ENCODE measurements at regions not wholly inside any gene's neighbourhood (a gene's known extent, or its start where the extent isn't known, plus 50 kb on each side); places are given as distances from the start of the nearest gene placed in this dataset.

GRCh38 chr14:62429683-62430082 is 615.6 kb downstream of the KCNH5 start:
- TF ChIP-seq, protein P1, sequence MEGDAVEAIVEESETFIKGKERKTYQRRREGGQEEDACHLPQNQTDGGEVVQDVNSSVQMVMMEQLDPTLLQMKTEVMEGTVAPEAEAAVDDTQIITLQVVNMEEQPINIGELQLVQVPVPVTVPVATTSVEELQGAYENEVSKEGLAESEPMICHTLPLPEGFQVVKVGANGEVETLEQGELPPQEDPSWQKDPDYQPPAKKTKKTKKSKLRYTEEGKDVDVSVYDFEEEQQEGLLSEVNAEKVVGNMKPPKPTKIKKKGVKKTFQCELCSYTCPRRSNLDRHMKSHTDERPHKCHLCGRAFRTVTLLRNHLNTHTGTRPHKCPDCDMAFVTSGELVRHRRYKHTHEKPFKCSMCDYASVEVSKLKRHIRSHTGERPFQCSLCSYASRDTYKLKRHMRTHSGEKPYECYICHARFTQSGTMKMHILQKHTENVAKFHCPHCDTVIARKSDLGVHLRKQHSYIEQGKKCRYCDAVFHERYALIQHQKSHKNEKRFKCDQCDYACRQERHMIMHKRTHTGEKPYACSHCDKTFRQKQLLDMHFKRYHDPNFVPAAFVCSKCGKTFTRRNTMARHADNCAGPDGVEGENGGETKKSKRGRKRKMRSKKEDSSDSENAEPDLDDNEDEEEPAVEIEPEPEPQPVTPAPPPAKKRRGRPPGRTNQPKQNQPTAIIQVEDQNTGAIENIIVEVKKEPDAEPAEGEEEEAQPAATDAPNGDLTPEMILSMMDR (IDR thresholded peaks at IDR 0.05): no peak
- Histone ChIP-seq H3K4me1 (no peaks in the 10 kb centered on the region), H3K9me3 (peaks cover 0 to 8% of the 10 kb centered on the region in 2 donors), H3K27ac (no peak overlapping the region), H3K36me3 (no peaks in the 10 kb centered on the region), H3K27me3 (no peaks in the 10 kb centered on the region), H3K4me3 (no peak overlapping the region)
- intact Hi-C loops (cut with DNase I): no loop called here
- no peak for DNase-seq (ENCODE audit: low spot score in 2 of 2)

GRCh38 chr14:62431496-62431895 is 613.8 kb downstream of the KCNH5 start:
- DNase-seq (ENCODE audit: low spot score in 2 of 2): no peak
- no peaks in the 10 kb centered on the region for H3K4me1 ChIP-seq
- intact Hi-C loops (cut with DNase I): no loop called here

DNA sequence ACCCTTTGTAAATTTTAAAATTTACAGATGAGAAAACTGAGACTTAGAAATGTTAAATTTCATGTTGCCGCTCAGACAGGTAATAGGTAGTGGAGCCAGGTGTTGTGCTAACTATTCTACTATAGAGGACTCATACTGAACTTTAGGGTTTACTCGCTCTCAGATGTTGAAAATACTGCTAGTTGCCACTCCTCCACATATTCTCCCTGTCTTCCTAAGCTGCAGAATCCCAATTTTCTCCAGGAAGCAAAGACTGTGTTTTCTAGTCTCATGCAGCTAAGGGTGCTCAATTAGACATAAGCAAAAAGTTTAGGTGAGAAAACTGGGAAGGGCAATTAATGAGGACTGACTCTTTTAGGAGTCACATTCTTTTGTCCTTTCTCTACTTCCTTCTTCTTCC is 612.3 kb downstream of the KCNH5 start:
- H3K9me3 ChIP-seq: peaks cover 0 to 9% of the 10 kb centered on the region in 2 donors
- no peaks in the 10 kb centered on the region for H3K36me3 ChIP-seq
- H3K4me3 ChIP-seq: no peak overlapping the region
- DNase-seq (ENCODE audit: low spot score in 2 of 2): no peak
- no peaks in the 10 kb centered on the region for H3K27me3 ChIP-seq
- TF ChIP-seq, protein P1 (IDR thresholded peaks at IDR 0.05): no peak
- no peak overlapping the region for H3K27ac ChIP-seq
- intact Hi-C loops (cut with DNase I): no loop called here
- no peaks in the 10 kb centered on the region for H3K4me1 ChIP-seq

More at GRCh38 chr14:62431496-62431895, 613.8 kb downstream of the KCNH5 start:
- Histone ChIP-seq H3K9me3 (peaks cover 0 to 9% of the 10 kb centered on the region in 2 donors), H3K27me3 (no peaks in the 10 kb centered on the region), H3K27ac (no peak overlapping the region), H3K4me3 (no peak overlapping the region), H3K36me3 (no peaks in the 10 kb centered on the region)
- TF ChIP-seq, protein P1 (IDR thresholded peaks at IDR 0.05): no peak

DNA sequence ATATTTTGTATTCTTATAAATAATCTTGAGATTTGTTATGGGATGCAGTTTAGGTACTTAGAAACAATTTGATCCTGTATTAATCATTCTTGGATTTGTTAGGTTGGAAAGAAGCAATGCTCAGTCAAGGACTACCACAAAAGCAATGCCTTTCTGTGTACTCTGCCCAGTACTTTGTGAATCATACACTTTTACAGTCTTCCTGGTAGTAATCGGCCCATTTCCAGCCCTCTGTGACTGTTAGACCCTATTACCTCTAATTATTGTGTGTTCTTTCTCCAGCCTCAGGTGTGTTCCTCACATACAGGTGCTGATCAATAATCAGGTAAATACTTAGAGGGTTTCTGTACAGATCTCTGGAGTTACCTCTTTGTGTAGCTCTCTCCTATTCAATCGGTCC is 609.0 kb downstream of the KCNH5 start:
- no peak overlapping the region for H3K4me3 ChIP-seq
- no peaks in the 10 kb centered on the region for H3K27me3 ChIP-seq
- intact Hi-C loops (cut with DNase I): no loop called here
- H3K4me1 ChIP-seq: no peaks in the 10 kb centered on the region
- H3K9me3 ChIP-seq: peaks cover 4 to 17% of the 10 kb centered on the region in 2 donors
- TF ChIP-seq, protein P1 (IDR thresholded peaks at IDR 0.05): no peak
- no peak overlapping the region for H3K27ac ChIP-seq
- H3K36me3 ChIP-seq: no peaks in the 10 kb centered on the region
- no peak for DNase-seq (ENCODE audit: low spot score in 2 of 2)

DNA sequence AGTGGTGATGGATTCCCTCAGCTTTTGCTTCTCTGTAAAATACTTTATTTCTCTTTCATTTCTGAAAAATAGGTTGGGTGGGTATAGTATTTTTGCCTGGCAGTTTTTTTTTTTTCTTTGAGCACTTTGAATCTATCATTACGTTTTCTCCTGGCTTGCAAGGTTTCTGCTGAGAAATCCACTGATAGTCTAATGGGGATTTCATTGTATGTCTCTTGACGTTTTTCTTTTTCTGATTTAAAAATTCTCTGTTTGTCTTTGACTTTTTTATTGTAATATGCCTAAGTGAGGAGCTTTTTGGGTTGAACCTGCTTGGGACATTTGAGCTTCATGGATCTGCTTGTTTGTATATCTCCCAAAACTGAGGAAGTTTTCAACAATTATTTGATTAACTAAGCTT is 606.0 kb downstream of the KCNH5 start:
- TF ChIP-seq, protein P1 (IDR thresholded peaks at IDR 0.05): no peak

GRCh38 chr14:62443796-62444195 is 601.5 kb downstream of the KCNH5 start:
- H3K36me3 ChIP-seq: no peaks in the 10 kb centered on the region
- no peaks in the 10 kb centered on the region for H3K4me1 ChIP-seq
- TF ChIP-seq, protein P1 (IDR thresholded peaks at IDR 0.05): no peak
- no peaks in the 10 kb centered on the region for H3K27me3 ChIP-seq
- intact Hi-C loops (cut with DNase I): no loop called here
- H3K27ac ChIP-seq: no peak overlapping the region
- no peak overlapping the region for H3K4me3 ChIP-seq
- no peak for DNase-seq (ENCODE audit: low spot score in 2 of 2)
- peaks cover 4 to 7% of the 10 kb centered on the region in 2 donors for H3K9me3 ChIP-seq

More for the DNA sequence above, 606.0 kb downstream of the KCNH5 start:
- intact Hi-C loops (cut with DNase I): no loop called here
- Histone ChIP-seq H3K4me3 (no peak overlapping the region), H3K9me3 (peaks cover 4 to 10% of the 10 kb centered on the region in 2 donors), H3K27ac (no peak overlapping the region), H3K4me1 (no peaks in the 10 kb centered on the region), H3K27me3 (no peaks in the 10 kb centered on the region), H3K36me3 (no peaks in the 10 kb centered on the region)
- DNase-seq (ENCODE audit: low spot score in 2 of 2): no peak
